ENCODE measurements at regions not wholly inside any gene's neighbourhood (a gene's known extent, or its start where the extent isn't known, plus 50 kb on each side); places are given as distances from the start of the nearest gene placed in this dataset.
A peak's percentile ranks its signal among the peaks of the same experiment; 100 is the strongest.

GRCh38 chr4:71639380-71639779, 144.5 kb downstream of the GC start:
- H3K4me3 ChIP-seq (ENCODE audit: low read length) = no peak overlapping the region
- DNase-seq (ENCODE audit: low read depth) = no peak
- TF ChIP-seq, protein P1, sequence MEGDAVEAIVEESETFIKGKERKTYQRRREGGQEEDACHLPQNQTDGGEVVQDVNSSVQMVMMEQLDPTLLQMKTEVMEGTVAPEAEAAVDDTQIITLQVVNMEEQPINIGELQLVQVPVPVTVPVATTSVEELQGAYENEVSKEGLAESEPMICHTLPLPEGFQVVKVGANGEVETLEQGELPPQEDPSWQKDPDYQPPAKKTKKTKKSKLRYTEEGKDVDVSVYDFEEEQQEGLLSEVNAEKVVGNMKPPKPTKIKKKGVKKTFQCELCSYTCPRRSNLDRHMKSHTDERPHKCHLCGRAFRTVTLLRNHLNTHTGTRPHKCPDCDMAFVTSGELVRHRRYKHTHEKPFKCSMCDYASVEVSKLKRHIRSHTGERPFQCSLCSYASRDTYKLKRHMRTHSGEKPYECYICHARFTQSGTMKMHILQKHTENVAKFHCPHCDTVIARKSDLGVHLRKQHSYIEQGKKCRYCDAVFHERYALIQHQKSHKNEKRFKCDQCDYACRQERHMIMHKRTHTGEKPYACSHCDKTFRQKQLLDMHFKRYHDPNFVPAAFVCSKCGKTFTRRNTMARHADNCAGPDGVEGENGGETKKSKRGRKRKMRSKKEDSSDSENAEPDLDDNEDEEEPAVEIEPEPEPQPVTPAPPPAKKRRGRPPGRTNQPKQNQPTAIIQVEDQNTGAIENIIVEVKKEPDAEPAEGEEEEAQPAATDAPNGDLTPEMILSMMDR (IDR thresholded peaks at IDR 0.05; ENCODE audit: insufficient read depth, low read depth, low read length, missing control alignments) = no peak

DNA sequence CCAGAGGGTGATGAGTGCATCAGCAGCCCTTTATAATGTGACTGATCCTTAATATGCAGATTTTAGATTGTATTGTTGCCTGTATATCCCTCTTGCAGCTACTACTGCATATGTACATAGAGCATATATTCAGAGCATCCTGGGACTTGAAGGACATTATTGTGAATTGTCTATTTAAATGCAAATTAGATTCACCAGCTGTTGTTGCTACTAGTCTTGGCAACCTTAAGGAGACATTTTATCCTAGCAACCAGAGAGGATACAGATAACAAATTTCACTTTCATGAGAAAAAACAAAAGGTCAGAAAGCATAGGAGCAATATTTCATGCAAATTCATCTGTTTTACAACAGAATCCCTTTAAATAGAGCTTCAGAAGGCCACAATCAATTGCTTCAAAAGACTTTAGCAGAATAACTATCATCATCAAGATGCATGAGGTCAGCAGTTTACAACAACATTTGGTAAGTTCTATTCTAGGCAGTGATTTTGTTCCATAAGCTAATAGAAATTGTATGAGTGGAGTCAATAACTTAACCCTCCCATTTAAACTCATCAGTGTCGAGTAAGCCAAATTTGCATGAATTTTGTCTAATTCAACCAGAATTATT, 148.6 kb downstream of the GC start:
- DNase-seq (ENCODE audit: low read depth) = no peak
- no peak overlapping the region for H3K4me3 ChIP-seq (ENCODE audit: low read length)
- TF ChIP-seq, protein P1 (IDR thresholded peaks at IDR 0.05; ENCODE audit: insufficient read depth, low read depth, low read length, missing control alignments) = no peak

DNA sequence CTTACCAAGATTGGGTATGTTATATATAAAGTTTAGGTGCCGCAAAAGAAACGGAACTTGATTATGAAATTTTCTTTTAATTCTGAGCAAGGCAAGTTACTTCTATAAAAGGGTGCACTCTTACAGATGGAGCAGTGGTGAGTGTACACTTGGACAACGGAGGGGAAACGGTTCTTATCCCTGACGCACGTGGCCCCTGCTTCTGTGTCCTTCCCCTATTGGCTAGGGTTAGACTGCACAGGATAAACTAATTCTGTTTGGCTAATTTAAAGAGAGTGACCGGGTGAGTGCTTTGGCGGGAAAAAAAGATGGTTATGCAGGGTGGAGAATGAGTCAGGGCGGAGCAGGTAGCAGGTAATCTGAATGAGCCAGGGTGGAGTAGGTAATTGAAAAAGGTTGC, 149.5 kb downstream of the GC start:
- TF ChIP-seq, protein P1 (IDR thresholded peaks at IDR 0.05; ENCODE audit: insufficient read depth, low read depth, low read length, missing control alignments) = no peak
- no peak for DNase-seq (ENCODE audit: low read depth)
- no peak overlapping the region for H3K4me3 ChIP-seq (ENCODE audit: low read length)

DNA sequence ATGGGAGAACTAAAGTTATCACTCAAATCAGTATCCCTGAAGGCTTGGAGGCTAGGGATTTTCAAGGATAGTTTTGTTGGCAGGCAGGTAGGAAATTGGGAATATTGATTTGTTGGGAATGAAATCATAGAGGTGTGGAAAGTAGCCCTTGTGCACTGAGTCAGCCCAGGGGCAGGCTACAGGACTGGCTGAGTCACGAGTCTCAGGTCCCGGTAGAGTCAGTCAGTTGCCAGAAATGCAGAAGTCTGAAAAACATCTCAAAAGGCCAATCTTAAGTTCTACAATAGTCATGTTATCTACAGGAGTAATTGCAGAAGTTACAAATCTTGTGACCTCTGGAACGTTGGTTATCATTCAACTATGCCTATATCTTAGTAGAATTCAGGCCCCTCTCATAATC, 153.1 kb downstream of the GC start:
- TF ChIP-seq, protein P1 (IDR thresholded peaks at IDR 0.05; ENCODE audit: insufficient read depth, low read depth, low read length, missing control alignments) = no peak
- H3K4me3 ChIP-seq (ENCODE audit: low read length) = no peak overlapping the region
- DNase-seq (ENCODE audit: low read depth) = peak; percentile 64

DNA sequence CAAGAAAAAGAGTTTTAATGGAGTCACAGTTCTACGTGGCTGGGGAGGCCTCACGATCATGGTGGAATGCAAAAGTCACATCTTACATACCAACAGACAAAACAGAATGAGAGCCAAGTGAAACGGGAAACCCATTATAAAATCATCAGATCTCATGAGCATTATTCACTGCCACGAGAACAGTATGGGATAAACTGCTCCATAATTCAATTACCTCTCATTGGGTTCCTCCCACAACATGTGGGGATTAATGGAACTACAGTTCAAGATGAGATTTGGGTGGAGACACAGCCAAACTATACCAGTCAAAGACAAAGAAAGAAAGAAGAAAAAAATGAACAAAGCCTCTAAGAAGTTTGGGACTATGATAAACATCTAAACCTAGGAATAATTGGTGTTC, 158.9 kb downstream of the GC start:
- DNase-seq (ENCODE audit: low read depth) = no peak
- no peak overlapping the region for H3K4me3 ChIP-seq (ENCODE audit: low read length)
- TF ChIP-seq, protein P1 (IDR thresholded peaks at IDR 0.05; ENCODE audit: insufficient read depth, low read depth, low read length, missing control alignments) = no peak
